Natural killer cell treated with Interleukin-12 subunit alpha and Interleukin-12 subunit beta and Interleukin-15 and Interleukin-18, amount 100 ng/mL, for 72 hours (primary cell): ENCODE measurements at regions not wholly inside any gene's neighbourhood (a gene's known extent, or its start where the extent isn't known, plus 50 kb on each side); places are given as distances from the start of the nearest gene placed in this dataset.
"Not testable (repeated sequence)": the region's sequence is repeated elsewhere in the genome, so short reads cannot be mapped to it uniquely, and the experiment has no call there.

Experiments
- ATAC-seq, 2 donors: fragments of 150-1000 bp; cut with Tn5 transposase in 1 of 2; sonication (Bioruptor Pico), chemical (Tn5 transposase) in 1 of 2; 2 replicates each; pipeline ENCODE4 v1.10.0; 2021
- DNase-seq: peaks from one replicate; pipeline ENCODE4 v3.0.0; 2022; ENCODE audit warnings: low spot score
- H3K27ac Mint-ChIP-seq, 2 donors: 1 replicate in 1 of 2; 2 replicates in 1 of 2; pipeline ENCODE4 v1.8.0; 2022; ENCODE audit warnings: mixed read lengths in 2 of 2, mild to moderate bottlenecking in 1 of 2, moderate library complexity in 1 of 2
- H3K27me3 Mint-ChIP-seq, 2 donors: 1 replicate in 1 of 2; 2 replicates in 1 of 2; pipeline ENCODE4 v1.8.0; 2022; ENCODE audit warnings: mixed read lengths in 2 of 2
- H3K36me3 Mint-ChIP-seq: one replicate; pipeline ENCODE4 v1.8.0; 2022; ENCODE audit warnings: mixed read lengths
- H3K4me1 Mint-ChIP-seq, 2 donors: 1 replicate in 1 of 2; 2 replicates in 1 of 2; pipeline ENCODE4 v1.8.0; 2022; ENCODE audit warnings: low read depth in 2 of 2, mixed read lengths in 2 of 2, mild to moderate bottlenecking in 1 of 2
- H3K4me3 Mint-ChIP-seq: one replicate; pipeline ENCODE4 v1.8.0; 2022; ENCODE audit warnings: mixed read lengths
- H3K9me3 Mint-ChIP-seq: 2 replicates; pipeline ENCODE4 v1.8.0; 2022; ENCODE audit warnings: mixed read lengths

DNA sequence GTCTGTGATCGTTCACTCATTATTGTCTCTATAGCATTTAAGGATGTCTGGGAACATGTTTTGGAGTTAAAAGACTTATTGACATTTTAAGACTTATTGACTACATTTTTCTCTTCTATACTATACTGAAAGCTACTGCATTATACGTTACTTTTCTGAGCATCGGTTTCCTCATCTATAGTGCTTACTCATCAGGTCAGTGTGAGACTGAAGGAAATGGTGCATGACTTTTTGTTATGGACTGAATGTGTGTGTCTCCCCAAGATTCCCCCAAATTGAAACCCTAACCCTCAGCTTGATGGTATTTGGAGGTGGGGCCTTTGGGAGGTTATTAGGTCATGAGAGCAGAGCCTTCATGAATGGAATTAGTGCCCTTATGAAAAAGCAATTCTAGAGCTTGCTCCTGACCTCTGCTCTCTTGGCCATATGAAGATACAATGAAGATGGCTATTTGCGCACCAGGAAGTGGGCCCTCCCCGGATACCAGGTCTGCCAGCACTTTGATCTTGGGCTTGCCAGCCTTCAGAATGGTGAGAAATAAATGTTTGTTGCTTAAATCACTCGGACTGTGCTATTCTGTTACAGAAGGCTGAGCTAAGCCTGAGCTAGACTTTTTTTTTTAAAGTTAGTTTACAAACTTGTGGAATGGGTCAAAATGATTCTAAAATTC lies 243.7 kb upstream of the RREB1 start:
- H3K36me3 Mint-ChIP-seq: no peaks in the 10 kb centered on the region
- no peak overlapping the region for H3K27ac Mint-ChIP-seq
- H3K27me3 Mint-ChIP-seq: peaks cover 7 to 20% of the 10 kb centered on the region in 2 donors
- H3K4me3 Mint-ChIP-seq: no peak overlapping the region
- no peaks in the 10 kb centered on the region for H3K4me1 Mint-ChIP-seq
- ATAC-seq (no peak), DNase-seq (no peak)
- H3K9me3 Mint-ChIP-seq: no peaks in the 10 kb centered on the region

DNA sequence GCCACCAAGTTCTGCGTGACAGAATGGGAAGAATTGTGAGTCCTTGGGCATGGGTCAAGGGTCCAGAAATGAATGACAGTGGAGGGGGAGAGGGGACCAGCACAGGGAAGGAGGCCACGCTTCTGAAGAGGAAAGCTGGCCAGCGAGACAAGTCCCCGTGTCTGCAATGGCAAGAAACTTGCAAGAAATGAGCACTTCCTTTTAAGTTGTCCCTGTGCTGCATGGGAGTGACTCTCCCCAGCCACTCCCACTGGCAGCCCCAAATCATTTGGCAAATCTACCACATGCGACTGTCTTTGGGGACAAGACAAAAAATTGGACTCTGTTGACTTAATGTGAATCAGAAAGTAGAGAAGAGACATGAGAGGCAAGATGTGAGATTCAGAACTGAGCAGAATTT lies 242.2 kb upstream of the RREB1 start:
- H3K4me1 Mint-ChIP-seq: no peaks in the 10 kb centered on the region
- H3K36me3 Mint-ChIP-seq: no peaks in the 10 kb centered on the region

DNA sequence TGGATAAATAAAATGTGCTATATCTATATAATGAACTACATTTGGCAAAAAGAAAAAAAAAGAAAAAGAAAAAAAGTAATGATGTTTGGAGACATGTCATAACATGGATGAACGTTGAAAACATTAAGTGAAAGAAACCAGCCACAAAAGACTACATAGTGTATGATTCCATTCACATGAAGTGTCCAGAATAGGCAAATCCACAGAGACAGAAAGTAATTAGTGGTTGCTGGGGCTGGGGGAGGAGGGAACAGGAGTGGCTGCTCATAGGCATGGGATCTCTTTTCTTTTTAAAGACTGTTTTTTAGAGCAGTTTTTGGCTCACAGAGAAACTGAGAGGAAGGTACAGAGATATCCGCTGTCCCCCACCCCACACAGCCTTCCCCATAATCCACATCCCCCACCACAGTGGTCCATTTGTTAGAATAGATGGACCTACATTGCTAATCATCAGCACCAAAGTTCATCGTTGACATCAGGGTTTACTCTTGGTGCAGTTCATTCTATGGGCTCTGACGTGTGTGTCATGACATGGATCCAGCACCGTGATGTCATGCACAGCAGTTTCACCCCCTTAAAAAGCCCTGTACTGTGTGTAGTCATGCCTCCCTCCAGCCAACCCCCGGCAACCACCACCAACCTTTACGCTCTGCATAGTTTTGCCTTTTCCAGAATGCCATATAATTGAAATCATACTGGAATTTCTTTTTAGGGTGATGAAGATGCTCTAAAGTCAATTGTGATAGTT lies 240.9 kb upstream of the RREB1 start:
- H3K36me3 Mint-ChIP-seq: no peaks in the 10 kb centered on the region
- H3K4me1 Mint-ChIP-seq: no peaks in the 10 kb centered on the region
- no peak overlapping the region for H3K4me3 Mint-ChIP-seq
- no peak overlapping the region for H3K27ac Mint-ChIP-seq
- DNase-seq (no peak), ATAC-seq (peak in 1 of 2 donors; percentile 18)
- H3K9me3 Mint-ChIP-seq: no peaks in the 10 kb centered on the region
- H3K27me3 Mint-ChIP-seq: peaks cover 4 to 14% of the 10 kb centered on the region in 2 donors

More for the DNA sequence above, 242.2 kb upstream of the RREB1 start:
- no peak overlapping the region for H3K27ac Mint-ChIP-seq
- ATAC-seq: no peak
- DNase-seq: no peak
- H3K4me3 Mint-ChIP-seq: no peak overlapping the region
- H3K9me3 Mint-ChIP-seq: no peaks in the 10 kb centered on the region
- H3K27me3 Mint-ChIP-seq: peaks cover 4 to 20% of the 10 kb centered on the region in 2 donors

DNA sequence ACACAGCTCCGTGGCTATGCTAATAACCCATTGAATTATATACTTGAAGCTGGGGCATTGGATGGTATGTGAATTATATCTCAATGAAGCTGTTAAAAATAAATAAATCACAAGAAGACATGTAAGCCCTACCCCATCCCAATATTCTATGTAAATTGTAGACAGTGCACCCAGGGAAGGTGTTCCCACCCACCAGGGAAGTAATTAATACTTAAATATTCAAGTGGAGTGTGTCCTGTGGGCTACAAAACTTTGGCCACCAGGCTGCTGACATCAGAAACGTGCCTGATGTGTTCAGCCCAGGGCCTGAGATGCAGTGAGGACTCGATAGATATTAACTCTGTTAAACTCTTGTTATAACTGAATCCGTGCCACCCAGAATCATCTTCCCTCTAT lies 240.4 kb upstream of the RREB1 start:
- H3K4me1 Mint-ChIP-seq: no peaks in the 10 kb centered on the region
- no peaks in the 10 kb centered on the region for H3K9me3 Mint-ChIP-seq
- H3K27me3 Mint-ChIP-seq: peaks cover 4 to 9% of the 10 kb centered on the region in 2 donors
- ATAC-seq: no peak
- H3K4me3 Mint-ChIP-seq: no peak overlapping the region
- no peak for DNase-seq
- H3K36me3 Mint-ChIP-seq: no peaks in the 10 kb centered on the region
- no peak overlapping the region for H3K27ac Mint-ChIP-seq

DNA sequence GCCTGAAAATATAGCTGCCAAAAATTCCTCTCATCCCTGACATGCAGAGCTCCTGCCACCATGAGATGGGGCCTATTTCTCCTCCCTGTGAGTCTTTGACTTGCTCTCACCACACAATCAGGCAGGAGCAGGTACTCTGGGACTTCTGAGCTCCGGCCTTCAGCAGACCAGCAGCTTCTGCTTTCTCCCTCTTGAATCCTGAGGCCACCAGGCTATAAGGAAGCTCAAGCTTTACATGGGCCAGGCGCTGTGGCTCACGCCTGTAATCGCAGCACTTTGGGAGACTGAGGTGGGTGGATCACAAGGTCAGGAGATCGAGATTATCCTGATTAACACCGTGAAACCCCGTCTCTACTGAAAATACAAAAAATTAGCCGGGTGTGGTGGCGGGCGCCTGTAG lies 238.7 kb upstream of the RREB1 start:
- no peak for ATAC-seq
- H3K9me3 Mint-ChIP-seq: no peaks in the 10 kb centered on the region
- no peak overlapping the region for H3K27ac Mint-ChIP-seq
- DNase-seq: no peak
- no peaks in the 10 kb centered on the region for H3K4me1 Mint-ChIP-seq
- peaks cover 4 to 9% of the 10 kb centered on the region in 2 donors for H3K27me3 Mint-ChIP-seq
- H3K36me3 Mint-ChIP-seq: no peaks in the 10 kb centered on the region
- no peak overlapping the region for H3K4me3 Mint-ChIP-seq

DNA sequence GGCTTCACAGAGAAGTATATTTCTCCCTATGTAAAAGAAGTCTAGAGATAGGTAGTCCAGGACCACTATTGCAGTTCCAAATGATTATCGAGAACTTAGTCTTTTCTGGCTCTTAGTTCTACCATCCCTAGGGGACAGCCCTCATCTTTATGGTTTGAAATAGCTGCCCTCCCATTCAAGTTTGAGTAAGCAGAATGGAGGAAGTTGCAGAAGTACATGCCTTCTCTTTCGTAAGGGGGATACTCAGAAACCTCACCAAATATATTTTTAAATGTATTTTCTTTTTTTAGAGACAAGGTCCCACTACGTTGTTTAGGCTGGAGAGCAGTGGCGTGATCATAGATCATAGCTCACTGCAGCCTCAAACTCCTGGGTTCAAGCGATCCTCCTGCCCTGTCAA lies 236.8 kb upstream of the RREB1 start:
- ATAC-seq (no peak), DNase-seq (no peak)
- H3K36me3 Mint-ChIP-seq: no peaks in the 10 kb centered on the region
- H3K4me3 Mint-ChIP-seq: no peak overlapping the region
- H3K27ac Mint-ChIP-seq: no peak overlapping the region
- H3K9me3 Mint-ChIP-seq: no peaks in the 10 kb centered on the region
- H3K27me3 Mint-ChIP-seq: peaks cover under 1 to 2% of the 10 kb centered on the region in 2 donors
- no peaks in the 10 kb centered on the region for H3K4me1 Mint-ChIP-seq

DNA sequence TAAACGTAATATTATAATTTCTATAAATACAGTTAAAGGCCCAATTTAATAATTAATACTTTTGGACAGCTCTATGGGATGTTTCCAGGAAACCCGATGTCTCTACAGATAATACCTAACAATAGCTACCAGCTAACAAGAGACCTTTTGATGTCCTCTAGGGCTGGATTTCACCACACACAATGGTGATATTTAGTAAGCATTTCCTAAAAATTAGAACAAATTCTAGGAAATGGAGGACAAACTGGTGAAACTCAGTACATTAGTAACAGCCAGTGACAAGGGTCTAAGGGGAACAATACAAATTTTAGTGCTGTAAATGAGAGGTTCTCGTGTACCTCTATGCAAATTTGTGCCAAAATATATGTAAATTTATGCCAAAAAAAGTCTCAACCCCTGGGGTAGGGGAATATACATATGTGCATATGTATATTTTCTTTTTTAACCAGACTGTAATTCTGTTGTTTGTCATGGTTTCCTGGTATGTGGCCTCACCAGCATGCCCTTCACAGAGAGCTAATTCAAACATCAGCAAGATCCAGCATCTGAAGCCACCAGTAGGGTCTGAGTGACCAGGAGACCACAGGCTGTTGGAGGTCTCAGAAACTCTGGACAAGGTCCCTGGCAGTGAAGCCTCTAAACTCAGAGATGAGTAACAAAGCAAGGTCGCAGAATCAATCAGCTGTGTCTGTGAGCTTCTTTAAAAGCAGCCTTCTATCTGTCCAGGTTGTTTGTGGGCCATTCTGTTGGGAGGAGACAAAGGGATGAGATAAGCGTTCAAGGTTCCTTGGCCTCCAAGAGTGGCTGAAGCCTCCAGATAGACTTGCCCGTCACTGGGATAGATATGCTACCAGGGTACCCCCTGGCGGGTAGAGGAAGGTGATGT lies 235.1 kb upstream of the RREB1 start:
- ATAC-seq (no peak), DNase-seq (no peak)
- no peaks in the 10 kb centered on the region for H3K9me3 Mint-ChIP-seq
- H3K27ac Mint-ChIP-seq: no peak overlapping the region
- H3K4me3 Mint-ChIP-seq: no peak overlapping the region
- H3K4me1 Mint-ChIP-seq: no peaks in the 10 kb centered on the region
- peaks cover 2 to 7% of the 10 kb centered on the region in 2 donors for H3K27me3 Mint-ChIP-seq
- no peaks in the 10 kb centered on the region for H3K36me3 Mint-ChIP-seq

DNA sequence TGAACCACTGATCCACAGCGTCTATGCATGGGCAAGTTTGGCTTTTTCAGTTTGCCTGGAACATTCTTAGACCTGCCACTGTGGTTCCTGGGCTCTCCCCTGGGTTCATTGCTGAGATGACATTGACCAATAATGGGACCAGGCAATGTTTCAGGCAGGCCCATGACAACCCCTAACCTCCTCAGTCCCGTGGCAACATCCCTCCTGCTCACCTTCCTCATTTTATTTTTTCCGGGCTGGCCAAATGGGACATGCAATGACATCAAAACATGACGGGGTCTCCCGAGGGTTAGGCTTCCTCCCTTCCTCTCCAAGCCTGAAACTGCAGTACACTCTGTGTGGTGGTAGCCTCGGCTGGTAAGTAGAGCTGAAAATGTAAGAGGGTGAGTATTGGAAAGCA lies 234.0 kb upstream of the RREB1 start:
- peaks cover 2 to 7% of the 10 kb centered on the region in 2 donors for H3K27me3 Mint-ChIP-seq
- H3K4me3 Mint-ChIP-seq: no peak overlapping the region
- no peak overlapping the region for H3K27ac Mint-ChIP-seq
- no peaks in the 10 kb centered on the region for H3K36me3 Mint-ChIP-seq
- H3K9me3 Mint-ChIP-seq: no peaks in the 10 kb centered on the region
- DNase-seq: no peak
- H3K4me1 Mint-ChIP-seq: no peaks in the 10 kb centered on the region
- peak in 1 of 2 donors; percentile 28 for ATAC-seq

DNA sequence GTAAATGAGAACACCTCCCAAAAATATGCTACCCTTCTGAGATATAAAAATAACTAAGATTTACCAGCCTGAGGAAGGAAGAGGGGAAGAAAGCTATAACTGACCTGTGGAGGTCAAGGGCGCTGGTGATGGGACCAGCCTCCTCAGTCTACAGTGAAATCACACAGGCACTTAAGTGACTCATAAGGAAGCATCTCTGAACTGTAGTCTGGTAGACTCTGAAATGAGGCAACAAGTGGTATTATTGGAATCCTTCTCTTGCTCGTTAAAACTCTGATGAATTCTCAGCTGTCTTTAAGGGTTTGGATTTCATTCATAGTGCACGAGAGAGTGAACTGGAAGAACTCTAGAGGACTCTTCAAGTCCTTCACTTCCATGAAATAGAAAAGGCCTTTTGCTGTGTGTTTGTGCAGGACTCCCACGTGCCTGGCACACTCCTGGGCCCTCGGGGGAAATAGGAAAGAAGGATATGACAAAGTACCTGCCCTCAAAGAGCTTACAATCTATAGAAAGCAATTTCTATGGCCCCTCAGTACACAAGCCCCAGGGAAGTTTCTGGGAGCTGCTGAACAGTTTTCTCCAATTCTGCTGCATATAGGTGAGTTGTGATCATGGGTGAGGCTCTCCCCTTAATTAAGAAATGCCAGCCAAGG lies 231.8 kb upstream of the RREB1 start:
- no peaks in the 10 kb centered on the region for H3K9me3 Mint-ChIP-seq
- H3K4me1 Mint-ChIP-seq: no peaks in the 10 kb centered on the region
- no peak overlapping the region for H3K4me3 Mint-ChIP-seq
- H3K27me3 Mint-ChIP-seq: peaks cover 2 to 7% of the 10 kb centered on the region in 2 donors
- no peaks in the 10 kb centered on the region for H3K36me3 Mint-ChIP-seq
- H3K27ac Mint-ChIP-seq: no peak overlapping the region
- DNase-seq (no peak), ATAC-seq (no peak)

DNA sequence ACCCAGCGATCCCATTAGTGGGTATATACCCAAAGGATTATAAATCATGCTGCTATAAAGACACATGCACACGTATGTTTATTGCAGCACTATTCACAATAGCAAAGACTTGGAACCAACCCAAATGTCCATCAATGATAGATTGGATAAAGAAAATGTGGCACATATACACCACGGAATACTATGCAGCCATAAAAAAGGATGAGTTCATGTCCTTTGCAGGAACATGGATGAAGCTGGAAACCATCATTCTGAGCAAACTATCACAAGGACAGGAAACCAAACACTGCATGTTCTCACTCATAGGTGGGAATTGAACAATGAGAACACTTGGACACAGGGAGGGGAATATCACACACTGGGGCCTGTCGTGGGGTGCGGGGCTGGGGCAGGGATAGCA lies 230.0 kb upstream of the RREB1 start:
- H3K4me1 Mint-ChIP-seq, DNase-seq, H3K4me3 Mint-ChIP-seq, H3K36me3 Mint-ChIP-seq, ATAC-seq, H3K27me3 Mint-ChIP-seq, H3K27ac Mint-ChIP-seq, H3K9me3 Mint-ChIP-seq: not testable (repeated sequence)

DNA sequence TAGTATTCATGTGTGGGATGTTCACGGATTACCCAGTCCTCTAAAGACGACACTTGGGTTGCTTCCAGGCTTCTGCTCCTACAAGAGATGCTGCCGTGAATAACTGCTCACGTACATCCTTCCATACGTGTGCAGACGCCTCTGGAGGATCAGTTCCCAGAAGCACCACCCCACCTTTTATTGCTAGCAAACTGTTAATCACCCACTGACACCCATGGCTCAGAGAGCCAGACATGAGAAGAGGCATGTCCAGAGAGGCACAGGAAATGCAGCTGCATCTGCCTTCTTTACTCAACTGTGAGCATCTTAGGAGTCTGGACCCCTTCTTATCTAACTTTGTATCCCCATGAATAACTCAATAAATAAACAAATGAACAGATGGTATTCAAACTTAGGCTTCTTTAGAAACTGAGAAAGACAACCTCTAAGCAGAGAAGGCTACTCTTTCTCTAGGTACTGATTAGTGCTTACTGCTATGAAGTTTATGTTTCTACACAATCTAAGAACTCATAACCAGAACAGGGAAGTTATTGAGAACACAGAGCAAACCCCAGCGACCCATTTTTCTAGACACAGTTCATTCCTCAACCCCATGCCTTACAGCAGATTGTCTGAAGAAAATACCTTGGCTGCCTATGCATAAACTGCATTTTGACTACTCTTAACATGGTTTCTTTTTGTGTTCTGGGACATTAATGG lies 228.7 kb upstream of the RREB1 start:
- Mint-ChIP-seq H3K27ac (no peak overlapping the region), H3K27me3 (peaks cover 2 to 7% of the 10 kb centered on the region in 2 donors), H3K36me3 (no peaks in the 10 kb centered on the region), H3K9me3 (no peaks in the 10 kb centered on the region), H3K4me3 (no peak overlapping the region), H3K4me1 (no peaks in the 10 kb centered on the region)
- ATAC-seq (no peak), DNase-seq (no peak)

DNA sequence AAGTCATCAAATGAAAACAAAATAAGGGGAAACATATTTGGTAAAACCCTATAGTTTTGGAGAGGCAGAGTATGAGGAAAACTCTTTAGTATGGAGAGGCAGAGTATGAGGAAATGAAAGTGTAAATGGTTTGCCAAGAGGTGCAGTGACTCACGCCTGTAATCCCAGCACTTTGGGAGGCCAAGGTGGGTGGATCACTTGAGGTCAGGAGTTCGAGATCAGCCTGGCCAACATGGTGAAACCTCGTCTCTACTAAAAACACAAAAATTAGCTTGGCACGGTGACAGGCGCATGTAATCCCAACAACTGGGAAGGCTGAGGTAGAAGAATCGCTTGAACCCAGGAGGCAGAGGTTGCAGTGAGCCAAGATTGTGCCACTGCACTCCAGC lies 228.2 kb upstream of the RREB1 start:
- ATAC-seq, H3K4me3 Mint-ChIP-seq, H3K9me3 Mint-ChIP-seq, H3K27ac Mint-ChIP-seq, H3K36me3 Mint-ChIP-seq, H3K4me1 Mint-ChIP-seq, DNase-seq, H3K27me3 Mint-ChIP-seq: not testable (repeated sequence)

DNA sequence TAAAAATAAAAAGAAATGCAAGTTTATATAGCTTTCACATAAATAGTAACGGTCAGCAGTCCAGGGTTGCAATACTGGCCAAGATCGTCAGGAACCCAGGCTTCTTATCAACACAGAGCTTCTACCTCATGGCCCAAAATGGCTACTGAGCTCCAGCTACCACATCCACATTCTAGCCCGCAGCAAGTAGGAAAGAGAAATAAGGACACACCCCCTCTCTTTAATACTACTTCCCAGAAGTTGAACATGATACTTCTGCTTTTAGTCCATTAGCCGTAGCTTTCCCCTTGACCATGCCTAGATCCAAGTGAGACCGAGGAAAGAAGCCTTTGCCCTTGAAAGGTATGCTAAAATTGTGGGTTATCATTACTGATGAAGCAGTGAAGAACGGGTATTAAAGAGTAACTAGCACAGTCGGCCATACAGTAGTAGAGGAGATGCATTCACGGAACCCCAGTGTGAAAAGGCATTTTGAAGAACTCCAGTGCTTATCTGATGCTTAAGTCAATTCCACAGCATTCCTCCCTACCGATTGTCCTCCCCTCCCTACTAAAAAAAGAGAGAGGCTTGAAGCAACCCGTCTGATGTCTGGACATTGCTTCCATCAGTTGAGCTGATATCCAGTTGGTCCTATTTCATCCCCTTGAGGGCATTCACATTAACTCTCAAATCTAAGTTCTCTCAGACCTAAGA lies 226.9 kb upstream of the RREB1 start:
- no peak for ATAC-seq
- H3K4me1 Mint-ChIP-seq: no peaks in the 10 kb centered on the region
- DNase-seq: no peak
- H3K4me3 Mint-ChIP-seq: no peak overlapping the region
- H3K27me3 Mint-ChIP-seq: peaks cover 0 to 7% of the 10 kb centered on the region in 2 donors
- H3K27ac Mint-ChIP-seq: no peak overlapping the region
- H3K9me3 Mint-ChIP-seq: no peaks in the 10 kb centered on the region
- H3K36me3 Mint-ChIP-seq: no peaks in the 10 kb centered on the region
